Esophagus squamous epithelium (tissue), 4 donors: ENCODE measurements at regions not wholly inside any gene's neighbourhood (a gene's known extent, or its start where the extent isn't known, plus 50 kb on each side); places are given as distances from the start of the nearest gene placed in this dataset.

Source experiments
- CTCF ChIP-seq, 6 experiments: fragments of 450-650 bp in 4 of 6; fragments of 200-600 bp in 2 of 6; sonication (generic) in 2 of 6; IDR thresholded peaks; one replicate each; pipeline ENCODE4 v1.5.1; 2016 to 2019; ENCODE audit warnings: antibody characterized with exemption in 6 of 6, mild to moderate bottlenecking in 4 of 6, moderate library complexity in 4 of 6
- POLR2A ChIP-seq, 4 donors: fragments of 450-650 bp; IDR thresholded peaks; one replicate each; pipeline ENCODE4 v1.6.1; 2017; ENCODE audit warnings: antibody characterized with exemption in 4 of 4, mild to moderate bottlenecking in 4 of 4, moderate library complexity in 3 of 4

GRCh38 chrX:43148305-43148704, 370.3 kb upstream of the PPP1R2C start:
- no peak for TF ChIP-seq POLR2A (IDR thresholded peaks at IDR 0.05)
- TF ChIP-seq CTCF (IDR thresholded peaks at IDR 0.05), result no peak
